ENCODE measurements at regions not wholly inside any gene's neighbourhood (a gene's known extent, or its start where the extent isn't known, plus 50 kb on each side); places are given as distances from the start of the nearest gene placed in this dataset.

DNA sequence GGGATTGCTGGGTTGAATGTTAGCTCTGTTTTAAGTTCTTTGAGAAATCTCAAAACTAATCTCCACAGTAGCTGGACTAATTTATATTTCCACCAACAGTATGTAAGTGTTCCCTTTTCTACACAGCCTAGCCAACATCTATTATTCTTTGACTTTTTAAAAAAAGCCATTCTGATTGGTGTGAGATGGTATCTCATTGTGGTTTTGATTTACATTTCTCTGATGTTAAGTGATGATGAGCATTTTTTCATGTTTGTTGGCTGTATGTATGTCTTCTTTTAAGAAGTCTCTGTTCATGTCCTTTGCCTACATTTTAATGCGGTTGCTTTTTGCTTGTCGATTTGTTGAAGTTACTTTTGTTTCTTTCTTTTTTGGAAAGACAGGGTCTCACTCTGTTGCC is 301.1 kb upstream of the OR4E1 start:
- TF ChIP-seq POLR2A (IDR thresholded peaks at IDR 0.05): no peak
- no peak for TF ChIP-seq CTCF (IDR thresholded peaks at IDR 0.05 in 8 of 11, conservative IDR thresholded peaks at IDR 0.05 in 3 of 11)
